HUES48 (cell line): ENCODE measurements at regions not wholly inside any gene's neighbourhood (a gene's known extent, or its start where the extent isn't known, plus 50 kb on each side); places are given as distances from the start of the nearest gene placed in this dataset.
A peak's percentile ranks its signal among the peaks of the same experiment; 100 is the strongest.

Experiments used
- H3K27ac ChIP-seq: one replicate; pipeline ENCODE4 v1.7.0; 2013; ENCODE audit warnings: low read depth, low read length, inconsistent platforms
- H3K27me3 ChIP-seq: 2 replicates; pipeline ENCODE4 v1.6.1; 2013; ENCODE audit warnings: mild to moderate bottlenecking, low read length; ENCODE audit not compliant: control insufficient read depth, insufficient read depth
- H3K36me3 ChIP-seq: 2 replicates; pipeline ENCODE4 v1.6.1; 2013; ENCODE audit warnings: low read length; ENCODE audit not compliant: control insufficient read depth, insufficient read depth
- H3K4me1 ChIP-seq: 2 replicates; pipeline ENCODE4 v1.6.1; 2013; ENCODE audit warnings: mild to moderate bottlenecking, low read length; ENCODE audit not compliant: control insufficient read depth, insufficient read depth
- H3K4me3 ChIP-seq: 2 replicates; pipeline ENCODE4 v1.5.1; 2013; ENCODE audit warnings: mild to moderate bottlenecking, low read depth, low read length
- H3K9ac ChIP-seq: 2 replicates; pipeline ENCODE4 v1.6.1; 2013; ENCODE audit warnings: mild to moderate bottlenecking, low read depth, low read length, moderate library complexity
- H3K9me3 ChIP-seq: 2 replicates; pipeline ENCODE4 v1.6.1; 2013; ENCODE audit warnings: low read length; ENCODE audit not compliant: control insufficient read depth, insufficient read depth

- no peak overlapping the region for H3K9ac ChIP-seq
Observed at GRCh38 chr22:25383278-25383820, 163.9 kb downstream of the CRYBB2 start.

GRCh38 chr22:25383892-25384291 is 164.5 kb downstream of the CRYBB2 start:
- Histone ChIP-seq H3K4me1 (peaks cover 37% of the 10 kb centered on the region), H3K4me3 (no peak overlapping the region), H3K36me3 (peaks cover 18% of the 10 kb centered on the region), H3K9ac (no peak overlapping the region), H3K27me3 (no peaks in the 10 kb centered on the region), H3K27ac (no peak overlapping the region), H3K9me3 (no peaks in the 10 kb centered on the region)

More at GRCh38 chr22:25383278-25383820, 163.9 kb downstream of the CRYBB2 start:
- peaks cover 18% of the 10 kb centered on the region for H3K36me3 ChIP-seq
- H3K4me1 ChIP-seq, result peaks cover 32% of the 10 kb centered on the region
- no peak overlapping the region for H3K4me3 ChIP-seq
- H3K9me3 ChIP-seq, result no peaks in the 10 kb centered on the region
- no peaks in the 10 kb centered on the region for H3K27me3 ChIP-seq
- no peak overlapping the region for H3K27ac ChIP-seq

GRCh38 chr22:25386538-25386884 is 167.1 kb downstream of the CRYBB2 start:
- H3K27ac ChIP-seq, result peak overlapping the region; percentile 52
- H3K9me3 ChIP-seq, result no peaks in the 10 kb centered on the region
- H3K9ac ChIP-seq, result no peak overlapping the region
- H3K4me1 ChIP-seq, result peaks cover 42% of the 10 kb centered on the region
- H3K36me3 ChIP-seq, result no peaks in the 10 kb centered on the region
- no peak overlapping the region for H3K4me3 ChIP-seq
- H3K27me3 ChIP-seq, result no peaks in the 10 kb centered on the region

- no peaks in the 10 kb centered on the region for H3K36me3 ChIP-seq
- no peaks in the 10 kb centered on the region for H3K27me3 ChIP-seq
- H3K27ac ChIP-seq, result no peak overlapping the region
- no peak overlapping the region for H3K9ac ChIP-seq
- no peak overlapping the region for H3K4me3 ChIP-seq
- H3K4me1 ChIP-seq, result peaks cover 41% of the 10 kb centered on the region
- no peaks in the 10 kb centered on the region for H3K9me3 ChIP-seq
Observed at GRCh38 chr22:25388415-25388814, 169.0 kb downstream of the CRYBB2 start.

GRCh38 chr22:25388866-25389540 is 169.6 kb downstream of the CRYBB2 start:
- no peak overlapping the region for H3K9ac ChIP-seq
- H3K27ac ChIP-seq, result no peak overlapping the region

GRCh38 chr22:25389541-25389919 is 170.1 kb downstream of the CRYBB2 start:
- Histone ChIP-seq H3K9ac (no peak overlapping the region), H3K27me3 (no peaks in the 10 kb centered on the region), H3K9me3 (no peaks in the 10 kb centered on the region), H3K4me1 (peaks cover 36% of the 10 kb centered on the region), H3K27ac (no peak overlapping the region), H3K4me3 (no peak overlapping the region), H3K36me3 (no peaks in the 10 kb centered on the region)

More at GRCh38 chr22:25388866-25389540, 169.6 kb downstream of the CRYBB2 start:
- H3K36me3 ChIP-seq, result no peaks in the 10 kb centered on the region
- no peaks in the 10 kb centered on the region for H3K27me3 ChIP-seq
- H3K4me1 ChIP-seq, result peaks cover 36% of the 10 kb centered on the region
- H3K4me3 ChIP-seq, result no peak overlapping the region
- H3K9me3 ChIP-seq, result no peaks in the 10 kb centered on the region

GRCh38 chr22:25390297-25391240 is 171.1 kb downstream of the CRYBB2 start:
- Histone ChIP-seq H3K4me3 (no peak overlapping the region), H3K9me3 (no peaks in the 10 kb centered on the region), H3K27me3 (no peaks in the 10 kb centered on the region), H3K27ac (no peak overlapping the region), H3K4me1 (peaks cover 32% of the 10 kb centered on the region), H3K9ac (no peak overlapping the region), H3K36me3 (no peaks in the 10 kb centered on the region)

- Histone ChIP-seq H3K4me1 (peaks cover 14% of the 10 kb centered on the region), H3K4me3 (no peak overlapping the region)
Observed at GRCh38 chr22:25392584-25392983, 171.9 kb upstream of the GRK3 start.

GRCh38 chr22:25393121-25393805 is 171.2 kb upstream of the GRK3 start:
- Histone ChIP-seq H3K36me3 (no peaks in the 10 kb centered on the region), H3K9me3 (no peaks in the 10 kb centered on the region), H3K27me3 (no peaks in the 10 kb centered on the region), H3K4me1 (peaks cover 11% of the 10 kb centered on the region; the same call in 1 of the 2 replicates), H3K27ac (no peak overlapping the region), H3K9ac (no peak overlapping the region), H3K4me3 (no peak overlapping the region)

More at GRCh38 chr22:25392584-25392983, 171.9 kb upstream of the GRK3 start:
- Histone ChIP-seq H3K27ac (no peak overlapping the region), H3K27me3 (no peaks in the 10 kb centered on the region), H3K9me3 (no peaks in the 10 kb centered on the region), H3K36me3 (no peaks in the 10 kb centered on the region), H3K9ac (no peak overlapping the region)

- H3K27me3 ChIP-seq, result no peaks in the 10 kb centered on the region
- no peak overlapping the region for H3K27ac ChIP-seq
- H3K9ac ChIP-seq, result no peak overlapping the region
- no peaks in the 10 kb centered on the region for H3K36me3 ChIP-seq
- H3K4me3 ChIP-seq, result no peak overlapping the region
- H3K9me3 ChIP-seq, result no peaks in the 10 kb centered on the region
- H3K4me1 ChIP-seq, result no peaks in the 10 kb centered on the region
Observed at GRCh38 chr22:25395468-25395867, 169.0 kb upstream of the GRK3 start.
